ENCODE measurements at regions not wholly inside any gene's neighbourhood (a gene's known extent, or its start where the extent isn't known, plus 50 kb on each side); places are given as distances from the start of the nearest gene placed in this dataset.

- ATAC-seq = no peak
- intact Hi-C loops (cut with DNase I, micrococcal nuclease) = no loop called here
- DNase-seq = no peak
Measured at GRCh38 chr12:113666223-113666622, 194.6 kb upstream of the LHX5 start.

GRCh38 chr12:113665457-113665856, 193.8 kb upstream of the LHX5 start:
- intact Hi-C loops (cut with DNase I, micrococcal nuclease) = no loop called here
- DNase-seq (no peak), ATAC-seq (no peak)

DNA sequence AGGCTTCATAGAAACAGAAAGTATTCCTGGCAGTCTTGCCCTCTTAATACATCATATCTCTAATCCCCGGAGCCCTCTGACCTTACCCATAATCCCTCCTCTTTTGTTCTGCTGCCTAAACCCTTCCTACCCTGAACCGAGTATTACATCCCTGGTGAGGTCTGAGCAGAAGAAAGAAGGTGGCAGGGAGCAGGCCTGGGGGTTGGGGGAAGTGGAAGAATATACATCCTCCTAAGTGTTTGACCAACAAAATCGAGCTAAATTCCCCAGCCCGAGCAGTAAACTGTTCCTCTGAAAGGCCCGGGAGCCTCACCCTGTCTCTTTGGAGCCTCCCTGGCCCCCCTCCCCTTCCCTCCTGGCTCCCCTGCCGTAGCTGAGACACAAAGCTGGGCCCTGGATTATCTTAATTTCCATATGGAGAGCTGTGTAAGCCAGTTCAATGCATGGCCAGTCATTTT, 192.6 kb upstream of the LHX5 start:
- DNase-seq (no peak), ATAC-seq (no peak)
- intact Hi-C loops (cut with DNase I, micrococcal nuclease) = no loop called here

- intact Hi-C loops (cut with DNase I, micrococcal nuclease) = no loop called here
- DNase-seq = no peak
- ATAC-seq = no peak
Measured at GRCh38 chr12:113663396-113663795, 191.7 kb upstream of the LHX5 start.

- intact Hi-C loops (cut with DNase I, micrococcal nuclease) = no loop called here
Measured at GRCh38 chr12:113660936-113661335, 189.3 kb upstream of the LHX5 start.

GRCh38 chr12:113659416-113659815, 187.7 kb upstream of the LHX5 start:
- ATAC-seq = no peak
- no peak for DNase-seq
- intact Hi-C loops (cut with DNase I, micrococcal nuclease) = no loop called here

More at GRCh38 chr12:113660936-113661335, 189.3 kb upstream of the LHX5 start:
- no peak for ATAC-seq
- DNase-seq = no peak

DNA sequence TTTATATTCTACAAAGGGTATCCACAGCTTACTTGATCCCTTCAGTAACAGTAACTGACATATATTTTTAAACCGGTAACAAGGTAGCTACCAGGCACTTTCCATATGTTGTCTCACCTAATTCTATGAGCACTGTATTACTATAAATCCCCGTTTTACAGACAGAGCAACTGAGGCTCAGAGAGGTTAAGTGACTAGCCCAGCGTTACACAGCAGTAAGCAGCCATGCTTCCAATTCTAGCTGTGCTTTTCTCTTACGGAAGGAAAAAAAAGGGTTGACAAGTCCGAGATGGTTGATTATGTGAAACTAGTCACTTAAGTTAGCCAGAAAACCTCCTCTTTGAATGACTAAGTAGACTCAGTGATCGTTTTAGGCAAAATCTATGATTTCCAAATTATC, 187.3 kb upstream of the LHX5 start:
- no peak for ATAC-seq

DNA sequence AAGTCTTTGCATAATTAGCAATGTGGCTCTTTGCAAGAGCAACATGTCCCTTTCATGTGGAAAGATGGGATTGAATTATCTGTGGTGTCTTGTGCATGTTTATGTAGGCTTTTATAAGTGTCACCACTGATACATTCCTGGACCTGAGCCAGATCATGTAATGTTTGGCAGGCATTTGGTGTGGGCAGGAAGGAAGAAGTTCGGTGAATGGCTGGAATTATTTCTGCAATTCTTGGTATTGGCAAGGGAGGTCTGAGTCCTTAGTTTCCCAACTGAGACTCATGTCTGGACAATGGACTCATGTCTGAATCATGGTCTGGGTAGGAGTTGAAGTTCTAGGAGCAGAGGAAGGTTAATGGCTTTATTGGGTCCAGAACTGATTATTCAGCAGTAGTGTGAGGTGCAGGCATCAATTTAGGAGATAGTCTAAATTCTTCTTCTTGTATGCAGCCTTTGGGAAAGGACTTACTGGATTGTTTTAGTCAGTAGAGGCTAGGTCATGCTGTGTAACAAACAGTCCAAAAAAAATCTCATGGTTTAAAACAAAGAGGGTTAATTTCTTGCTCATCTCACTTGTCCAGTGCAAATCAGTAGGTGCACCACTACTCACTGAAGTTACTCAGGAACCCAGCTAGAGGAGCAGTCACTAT, 186.5 kb upstream of the LHX5 start:
- ATAC-seq (no peak), DNase-seq (no peak)
- intact Hi-C loops (cut with DNase I, micrococcal nuclease) = no loop called here

More for the DNA sequence above, 187.3 kb upstream of the LHX5 start:
- intact Hi-C loops (cut with DNase I, micrococcal nuclease) = no loop called here
- no peak for DNase-seq

DNA sequence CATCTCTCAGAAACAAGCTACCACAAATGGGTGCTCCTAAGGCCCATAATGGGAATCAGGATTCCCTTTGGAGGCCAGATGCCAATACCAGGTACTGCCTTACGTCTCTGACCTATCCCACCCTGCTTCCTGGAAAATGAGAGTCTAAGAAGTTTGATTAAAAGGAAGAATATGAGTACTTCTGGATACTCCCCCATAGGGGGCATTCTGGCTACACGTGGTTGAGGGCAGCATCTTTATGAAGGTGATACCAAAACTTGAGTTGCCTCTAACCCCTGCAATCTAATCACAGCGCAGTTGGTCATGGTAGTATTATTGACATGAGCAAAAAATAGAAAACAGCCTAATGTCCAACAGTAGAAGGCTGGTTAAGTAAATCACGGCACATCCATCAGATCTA, 184.2 kb upstream of the LHX5 start:
- ATAC-seq (no peak), DNase-seq (no peak)
- intact Hi-C loops (cut with DNase I, micrococcal nuclease) = no loop called here

- ATAC-seq (no peak), DNase-seq (no peak)
- intact Hi-C loops (cut with DNase I, micrococcal nuclease) = no loop called here
Measured at GRCh38 chr12:113655479-113655878, 183.8 kb upstream of the LHX5 start.

DNA sequence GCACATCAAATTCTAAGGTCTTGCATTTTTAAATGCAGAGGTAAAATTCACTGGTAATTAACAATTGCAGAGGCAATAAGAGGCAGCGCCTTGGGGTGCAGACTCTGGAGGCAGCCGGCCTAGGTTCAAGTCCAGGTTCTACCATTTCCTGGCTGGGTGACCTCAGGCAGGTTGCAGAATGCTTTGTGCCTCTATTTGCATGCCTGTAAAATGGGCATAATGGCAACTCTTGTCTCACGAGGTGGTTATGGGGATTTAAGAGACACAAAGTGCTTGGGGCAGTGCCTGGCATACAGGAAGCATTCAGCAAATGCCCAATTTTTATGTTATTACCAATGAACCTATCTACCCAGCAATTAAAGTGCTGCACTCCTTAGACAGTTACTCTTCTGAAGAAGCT, 180.0 kb upstream of the LHX5 start:
- intact Hi-C loops (cut with DNase I, micrococcal nuclease) = no loop called here
- DNase-seq = no peak
- no peak for ATAC-seq

GRCh38 chr12:113650476-113650875, 178.8 kb upstream of the LHX5 start:
- ATAC-seq (no peak), DNase-seq (no peak)
- intact Hi-C loops (cut with DNase I, micrococcal nuclease) = no loop called here

DNA sequence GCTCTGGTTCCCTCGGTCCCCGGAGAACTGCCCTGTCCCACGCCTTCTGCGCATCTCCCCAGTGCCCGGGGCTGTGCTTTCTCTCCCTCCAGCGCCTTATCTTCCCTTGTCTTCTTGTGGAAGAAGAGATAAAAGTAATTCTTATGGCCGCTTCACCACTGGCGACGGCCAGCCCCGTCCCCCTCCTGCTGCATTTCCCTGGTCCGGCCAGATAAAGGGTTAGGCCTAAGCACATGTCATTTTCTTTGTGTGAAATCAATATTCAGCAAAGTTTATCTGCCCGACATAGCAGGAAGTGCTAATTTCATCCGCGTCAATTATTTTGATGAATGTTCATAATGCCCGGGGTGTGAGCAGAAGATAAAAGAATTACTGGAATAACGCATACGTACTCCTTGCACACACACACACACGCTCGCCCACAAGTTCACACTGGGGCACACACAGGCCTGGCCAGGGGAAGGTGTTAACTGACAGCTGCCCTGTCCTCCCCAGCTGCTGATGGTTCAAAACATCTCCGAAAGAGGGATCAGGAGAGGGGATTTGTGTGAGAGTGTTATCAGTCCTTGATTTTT, 177.7 kb upstream of the LHX5 start:
- ATAC-seq (no peak), DNase-seq (no peak)
- intact Hi-C loops (cut with DNase I, micrococcal nuclease) = no loop called here

DNA sequence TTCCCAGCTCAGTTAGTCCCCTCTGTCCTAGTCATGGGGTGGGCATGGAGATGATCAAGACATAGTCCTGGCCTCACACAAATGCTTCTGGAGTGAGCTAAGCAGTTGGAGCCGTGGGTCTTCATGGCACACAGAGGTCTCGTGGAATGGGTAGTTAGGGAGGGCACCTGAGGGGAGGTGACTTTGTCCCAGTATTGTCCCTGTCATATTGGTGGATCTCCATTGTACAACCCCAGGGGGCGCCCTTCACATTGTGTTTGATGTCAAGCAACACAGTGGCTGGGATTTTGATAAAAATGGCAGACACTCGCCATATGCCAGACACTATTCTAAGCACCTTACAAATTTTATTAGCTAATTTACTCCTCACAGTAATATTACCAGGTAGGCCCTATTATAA, 175.4 kb upstream of the LHX5 start:
- DNase-seq (no peak), ATAC-seq (no peak)
- intact Hi-C loops (cut with DNase I, micrococcal nuclease) = no loop called here

DNA sequence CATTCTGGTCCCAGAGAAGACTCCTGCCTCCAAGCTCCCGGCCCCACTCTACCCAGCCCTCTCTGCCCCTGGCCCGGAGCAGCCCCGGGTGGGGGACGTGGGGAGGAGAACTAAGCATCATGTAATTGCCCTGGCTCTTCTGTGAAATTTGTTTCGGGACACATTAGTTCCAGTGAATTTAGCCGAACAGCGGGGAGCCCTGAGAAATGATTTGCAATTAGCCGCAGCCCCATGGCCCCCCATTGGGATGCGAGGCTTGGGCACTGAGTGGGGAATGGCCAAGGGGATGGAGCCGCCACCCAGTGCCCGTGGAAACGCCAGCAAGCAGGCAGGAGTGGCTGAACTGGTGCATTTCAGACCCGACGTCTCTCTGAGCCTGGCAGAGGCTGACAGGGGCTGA, 173.9 kb upstream of the LHX5 start:
- ATAC-seq = no peak
- intact Hi-C loops (cut with DNase I, micrococcal nuclease) = no loop called here
- no peak for DNase-seq

DNA sequence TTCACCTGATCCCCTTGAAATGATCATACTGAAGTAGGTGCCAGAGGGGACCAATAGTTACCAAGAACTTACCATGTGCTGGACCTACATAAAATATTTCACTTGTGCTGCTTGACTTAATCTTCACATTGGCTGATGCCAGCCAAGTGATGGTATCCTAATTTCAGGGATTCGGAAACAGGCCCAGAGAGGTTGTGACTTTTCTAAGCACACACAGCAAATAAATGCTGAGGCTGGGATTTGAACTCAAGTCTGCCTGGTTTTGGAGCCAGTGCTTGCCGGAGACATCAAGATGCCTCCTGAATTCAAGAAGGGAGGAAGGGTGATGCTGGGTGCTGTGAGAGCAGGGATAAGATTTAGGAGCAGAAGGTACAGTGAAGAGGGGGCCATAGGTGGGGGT, 173.5 kb upstream of the LHX5 start:
- DNase-seq = no peak
- intact Hi-C loops (cut with DNase I, micrococcal nuclease) = no loop called here
- no peak for ATAC-seq

DNA sequence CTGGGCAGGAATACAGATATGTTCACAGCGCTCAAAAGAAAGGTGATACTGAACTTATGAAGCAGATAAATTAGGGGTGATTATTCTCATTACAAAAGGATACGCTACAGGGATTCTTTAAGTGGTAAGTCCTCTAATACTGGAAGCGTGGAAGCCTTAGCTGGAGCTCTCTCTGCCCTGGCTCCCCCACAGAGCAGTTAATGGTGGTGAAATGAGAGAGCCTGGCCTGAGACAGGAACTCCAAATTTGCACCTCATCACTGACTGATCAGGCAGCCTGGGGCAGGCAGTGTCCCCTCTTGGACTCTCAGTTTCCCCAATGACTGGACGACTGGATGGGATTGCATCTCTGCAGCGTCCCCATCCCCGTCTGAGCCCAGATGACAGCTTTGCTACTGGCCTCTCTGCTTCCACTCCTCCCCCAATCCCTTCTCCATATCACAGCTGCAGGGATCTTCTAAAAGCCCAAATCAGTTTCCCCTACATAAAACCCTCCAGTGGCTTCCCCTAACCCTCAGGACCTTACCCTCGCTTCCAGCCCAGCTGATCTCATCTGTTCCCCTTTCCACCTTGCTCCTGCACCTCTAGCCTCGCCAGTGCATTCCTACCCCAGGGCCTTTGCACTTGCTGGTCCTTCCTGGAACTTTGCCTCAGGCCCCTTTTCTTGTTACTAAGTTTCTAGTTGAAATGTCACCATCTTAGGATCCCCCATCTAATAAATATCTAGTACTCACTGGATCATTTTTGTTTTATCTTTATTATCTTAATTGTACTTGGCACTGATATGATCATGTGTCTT, 171.7 kb upstream of the LHX5 start:
- DNase-seq (no peak), ATAC-seq (no peak)
- intact Hi-C loops (cut with DNase I, micrococcal nuclease) = no loop called here

DNA sequence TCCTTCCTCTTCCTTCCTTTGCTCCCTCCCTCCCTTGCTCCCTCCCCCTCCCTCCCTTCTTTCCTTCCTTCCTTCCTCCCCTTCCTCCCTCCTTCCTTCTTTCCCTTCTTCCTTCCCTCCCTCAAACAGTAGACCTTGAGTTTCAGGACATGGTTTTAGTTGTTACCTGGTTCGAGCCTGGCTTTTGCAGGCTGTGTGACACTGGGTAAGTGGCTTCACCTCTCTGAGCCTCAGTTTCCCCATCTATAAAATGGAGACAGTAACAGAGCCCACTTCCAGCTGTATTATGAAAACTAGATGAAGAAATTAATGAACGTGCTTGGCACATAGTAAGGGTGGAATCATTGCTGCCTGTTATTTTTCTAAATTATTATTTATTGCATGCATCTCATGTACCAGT, 171.0 kb upstream of the LHX5 start:
- ATAC-seq (no peak), DNase-seq (no peak)
- intact Hi-C loops (cut with DNase I, micrococcal nuclease) = no loop called here

GRCh38 chr12:113642216-113642615, 170.5 kb upstream of the LHX5 start:
- intact Hi-C loops (cut with DNase I, micrococcal nuclease) = no loop called here
- ATAC-seq (no peak), DNase-seq (no peak)

GRCh38 chr12:113641426-113642030, 169.9 kb upstream of the LHX5 start:
- DNase-seq = no peak
- no peak for ATAC-seq
- intact Hi-C loops (cut with DNase I, micrococcal nuclease) = no loop called here
